A549 (cell line): ENCODE measurements at regions not wholly inside any gene's neighbourhood (a gene's known extent, or its start where the extent isn't known, plus 50 kb on each side); places are given as distances from the start of the nearest gene placed in this dataset.

Experiments
- CTCF ChIP-seq: fragments of >200 bp; sonication (Bioruptor Twin); formaldehyde crosslinking; IDR thresholded peaks from 3 replicates; pipeline ENCODE4 v1.5.1; 2016
- EP300 ChIP-seq, 2 experiments: fragments of >200 bp; sonication (Bioruptor Twin); formaldehyde crosslinking; IDR thresholded peaks; 2 replicates in 1 of 2; 3 replicates in 1 of 2; pipeline ENCODE4 v1.6.1; 2016 to 2017
- FOSL2 ChIP-seq, 2 experiments: fragments of 450-650 bp in 1 of 2; fragments of >200 bp in 1 of 2; sonication (Bioruptor Twin) in 1 of 2; formaldehyde crosslinking; IDR thresholded peaks; 2 replicates each; pipeline versions ENCODE4 v1.5.0 to v1.6.1; 2016 to 2020; ENCODE audit warnings: mild to moderate bottlenecking in 1 of 2, moderate library complexity in 1 of 2
- KDM5A ChIP-seq: fragments of 200-600 bp; sonication (generic); IDR thresholded peaks from 2 replicates; pipeline ENCODE4 v1.6.1; 2016; ENCODE audit warnings: antibody characterized with exemption, mild to moderate bottlenecking
- MAZ ChIP-seq: fragments of 150-350 bp; IDR thresholded peaks from 2 replicates; pipeline ENCODE4 v1.6.1; 2014; ENCODE audit warnings: antibody characterized with exemption, low read depth, low read length, borderline replicate concordance
- POLR2A ChIP-seq: IDR thresholded peaks from 2 replicates; pipeline ENCODE4 v1.6.1; 2012; ENCODE audit warnings: mild to moderate bottlenecking, low read length
- RFX5 ChIP-seq: fragments of 450-650 bp; IDR thresholded peaks from 2 replicates; pipeline ENCODE4 v1.7.1; 2014; ENCODE audit warnings: antibody characterized with exemption, mild to moderate bottlenecking, moderate library complexity
- ZSCAN20 ChIP-seq: fragments of 250-450 bp; sonication (Bioruptor Pico); IDR thresholded peaks from 2 replicates; pipeline ENCODE4 v1.8.0; 2022; ENCODE audit warnings: mild to moderate bottlenecking, moderate library complexity

GRCh38 chr9:108550106-108550505 lies 305.7 kb downstream of the ACTL7B start:
- TF ChIP-seq FOSL2 (IDR thresholded peaks at IDR 0.05) (no peak), FOSL2 (CRISPR knock-in tag; IDR thresholded peaks at IDR 0.05) (no peak), KDM5A (no peak), POLR2A (no peak), CTCF (no peak), ZSCAN20 (CRISPR knock-in tag) (no peak), EP300 (IDR thresholded peaks at IDR 0.05) (no peak), MAZ (no peak), RFX5 (no peak)
